ENCODE measurements at regions not wholly inside any gene's neighbourhood (a gene's known extent, or its start where the extent isn't known, plus 50 kb on each side); places are given as distances from the start of the nearest gene placed in this dataset.

GRCh38 chr1:102239247-102239646, 242.5 kb upstream of the OLFM3 start:
- TF ChIP-seq CTCF (IDR thresholded peaks at IDR 0.05; ENCODE audit: low read length) (no peak), EZH2phosphoT487 (IDR thresholded peaks at IDR 0.05; ENCODE audit: low read length) (no peak)

Data from MM.1S (cell line).